Spleen (tissue), 7 donors: ENCODE measurements at regions not wholly inside any gene's neighbourhood (a gene's known extent, or its start where the extent isn't known, plus 50 kb on each side); places are given as distances from the start of the nearest gene placed in this dataset.

ENCODE experiments used
- CTCF ChIP-seq, 11 experiments: fragments of 200-600 bp in 7 of 11; fragments of 450-650 bp in 4 of 11; sonication (generic) in 4 of 11; IDR thresholded peaks in 8 of 11; conservative IDR thresholded peaks in 3 of 11; 1 replicate in 7 of 11; 2 replicates in 4 of 11; pipeline versions ENCODE4 v1.4.0 to v1.8.0; 2016 to 2021; ENCODE audit warnings: antibody characterized with exemption in 11 of 11, inconsistent platforms in 4 of 11, mild to moderate bottlenecking in 1 of 11
- POLR2AphosphoS5 ChIP-seq, 3 donors: sonication (generic); formaldehyde crosslinking; IDR thresholded peaks; one replicate each; pipeline ENCODE4 v1.5.1; 2017; ENCODE audit warnings: antibody characterized with exemption in 3 of 3
- donor health status: DM: no; HTN: no; CAD: no; lungs with moderate emphysema.
- donor health status: DM: no; HTN: no; CAD: no.
- donor health status: DM: no; HTN: no; CAD: no.

- no peak for TF ChIP-seq CTCF (IDR thresholded peaks at IDR 0.05 in 8 of 11, conservative IDR thresholded peaks at IDR 0.05 in 3 of 11)
- TF ChIP-seq POLR2AphosphoS5 (IDR thresholded peaks at IDR 0.05): no peak
Observed at GRCh38 chr2:20914087-20914486, 91.2 kb upstream of the LDAH start.
